Stimulated activated CD4-positive, alpha-beta T cell treated with anti-CD3 and anti-CD28 coated beads, Interleukin-2, amount 100 ng/mL, for 24 hours (primary cell): ENCODE measurements at regions not wholly inside any gene's neighbourhood (a gene's known extent, or its start where the extent isn't known, plus 50 kb on each side); places are given as distances from the start of the nearest gene placed in this dataset.

Source experiments
- DNase-seq, 2 donors: peaks; one replicate each; pipeline ENCODE4 v3.0.0-alpha.2; 2020

DNA sequence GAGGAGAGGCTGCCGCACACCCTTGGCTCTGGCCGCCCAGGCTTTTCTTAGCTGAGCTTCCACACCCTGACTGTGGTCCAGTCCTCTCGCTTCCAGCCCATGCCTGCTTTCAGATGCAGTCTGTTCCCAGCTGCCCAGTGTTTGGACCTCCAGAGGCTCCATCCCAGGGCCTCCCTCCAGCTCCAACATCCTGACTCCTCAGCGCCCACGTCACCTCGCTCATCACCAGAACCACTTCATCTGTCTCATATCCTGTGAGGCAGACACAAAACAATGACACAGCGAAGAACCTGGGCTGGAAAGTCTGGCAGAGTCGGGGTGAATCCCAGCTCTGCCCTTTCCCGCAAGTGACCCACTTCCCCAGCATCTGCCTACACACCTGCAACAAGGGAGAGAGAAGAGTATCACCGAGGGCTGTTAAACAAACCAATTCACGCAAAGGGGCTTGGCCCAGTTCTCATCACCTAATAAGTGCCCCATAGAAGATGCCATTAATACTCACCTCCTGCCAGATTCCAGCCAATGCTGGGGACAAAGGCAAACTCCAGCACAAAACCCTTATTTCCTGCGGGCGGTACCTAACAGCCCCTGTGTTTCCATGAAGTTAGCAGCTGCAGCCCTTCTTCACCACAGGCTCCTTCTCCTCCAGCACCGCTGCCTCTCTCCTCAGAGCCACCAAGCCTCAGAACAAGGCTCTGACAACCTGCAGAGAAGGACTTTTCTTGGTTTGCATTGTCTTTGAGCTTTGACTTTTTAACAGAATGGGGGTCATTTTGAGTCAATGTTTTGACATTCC, 133.4 kb upstream of the CDH4 start:
- no peak for DNase-seq

DNA sequence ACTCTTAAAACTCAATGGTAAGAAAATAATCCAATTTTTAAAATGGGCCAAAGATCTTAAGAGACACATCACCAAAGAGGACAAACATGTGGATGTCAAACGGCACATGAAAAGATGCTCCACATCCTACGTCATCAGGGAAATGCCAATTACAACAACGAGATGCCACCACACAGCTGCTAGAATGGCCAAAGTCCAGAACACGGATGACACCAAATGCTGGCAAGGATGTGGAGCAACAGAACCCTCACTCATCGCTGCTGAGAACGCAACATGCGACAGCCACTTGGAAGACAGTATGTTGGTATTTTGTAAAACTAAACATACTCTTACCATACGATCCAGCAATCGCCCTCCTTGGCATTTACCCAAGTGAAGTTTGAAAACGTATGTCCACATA, 132.8 kb upstream of the CDH4 start:
- DNase-seq, result no peak

DNA sequence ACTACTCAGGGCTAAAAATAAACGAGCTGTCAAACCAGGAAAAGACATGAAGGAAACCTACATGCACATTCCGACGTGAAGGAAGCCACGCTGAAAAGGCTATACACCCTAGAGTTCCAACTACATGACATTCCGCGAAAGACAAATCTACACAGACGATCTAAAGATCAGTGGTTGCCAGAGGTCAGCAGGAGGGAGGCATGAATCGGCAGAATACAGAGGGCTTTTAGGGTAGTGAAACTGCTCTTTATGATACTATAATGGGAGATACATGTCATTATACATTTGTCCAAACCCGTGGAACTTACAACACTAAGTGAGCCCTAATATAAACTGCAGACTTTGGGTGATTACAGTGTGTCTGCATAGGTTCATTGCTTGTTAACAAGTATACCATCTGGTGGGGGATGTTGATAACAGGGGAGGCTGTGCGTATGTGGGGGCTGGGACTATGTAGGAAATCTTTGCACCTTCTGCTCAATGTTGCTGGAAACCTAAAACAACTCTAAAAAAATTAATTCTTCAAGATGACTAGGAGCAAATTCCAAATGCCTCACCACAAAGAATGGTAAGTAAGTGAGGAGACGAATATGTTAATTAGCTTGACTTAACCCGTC, 132.2 kb upstream of the CDH4 start:
- DNase-seq, result no peak

DNA sequence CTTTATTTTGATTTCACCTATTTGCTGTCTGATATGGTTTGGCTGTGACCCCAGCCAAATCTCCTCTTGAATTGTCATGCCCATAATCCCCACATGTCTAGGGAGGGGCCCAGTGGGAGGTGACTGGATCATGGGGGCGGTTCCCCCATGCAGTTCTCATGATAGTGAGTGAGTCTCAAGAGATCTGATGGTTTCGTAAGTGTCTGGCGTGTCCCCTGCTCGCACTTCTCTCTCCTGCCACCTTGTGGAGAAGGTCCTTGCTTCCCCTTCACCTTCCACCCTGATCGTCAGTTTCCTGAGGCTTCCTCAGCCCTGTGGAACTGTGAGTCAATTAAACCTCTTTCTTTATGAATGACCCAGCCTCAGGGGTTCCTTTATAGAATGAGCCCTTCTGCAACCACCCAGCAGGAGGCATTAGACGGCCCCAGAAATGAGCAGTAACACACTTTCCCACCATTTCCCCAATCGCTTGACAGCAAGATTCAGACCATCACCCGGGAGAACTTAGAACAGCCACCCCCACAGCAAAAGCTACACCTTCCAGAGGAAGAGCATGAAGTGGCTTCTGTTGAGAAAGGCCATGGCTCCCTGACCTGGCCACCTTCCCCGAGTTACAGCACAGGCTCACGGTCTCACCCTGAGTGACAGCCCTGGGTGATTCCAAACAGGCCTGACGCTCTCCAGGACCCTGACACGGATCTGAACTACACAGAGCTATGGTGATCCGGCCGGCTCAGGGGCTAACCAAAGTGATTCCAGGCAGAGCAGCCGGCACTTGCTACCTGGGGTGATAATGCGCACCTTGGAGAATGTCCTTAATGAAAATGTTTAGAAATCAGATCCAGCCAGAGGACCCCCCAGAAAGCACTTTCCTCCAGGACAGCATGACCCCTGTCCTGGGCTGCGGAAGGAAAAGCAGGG, 131.2 kb upstream of the CDH4 start:
- peak; percentile 23 to 27 for DNase-seq

DNA sequence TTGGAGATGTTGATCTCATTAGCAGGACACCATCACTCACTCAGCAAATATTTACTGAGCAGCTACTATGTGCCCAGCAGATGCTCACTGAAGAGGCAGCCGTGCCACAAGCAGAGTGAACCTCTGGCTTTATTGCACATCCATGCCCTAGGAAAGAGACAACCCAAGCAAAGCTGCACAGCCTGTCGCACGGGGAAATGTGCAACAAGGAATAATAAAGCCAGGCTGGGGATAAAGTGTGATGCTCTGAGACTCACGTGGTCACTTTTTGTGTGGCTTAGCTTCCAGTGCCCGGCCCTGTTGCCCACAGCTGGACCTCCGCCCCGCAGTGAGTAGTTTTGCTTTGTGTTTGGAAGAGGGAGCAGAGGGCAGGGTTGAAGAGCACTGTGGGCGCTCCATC, 130.4 kb upstream of the CDH4 start:
- DNase-seq, result no peak

DNA sequence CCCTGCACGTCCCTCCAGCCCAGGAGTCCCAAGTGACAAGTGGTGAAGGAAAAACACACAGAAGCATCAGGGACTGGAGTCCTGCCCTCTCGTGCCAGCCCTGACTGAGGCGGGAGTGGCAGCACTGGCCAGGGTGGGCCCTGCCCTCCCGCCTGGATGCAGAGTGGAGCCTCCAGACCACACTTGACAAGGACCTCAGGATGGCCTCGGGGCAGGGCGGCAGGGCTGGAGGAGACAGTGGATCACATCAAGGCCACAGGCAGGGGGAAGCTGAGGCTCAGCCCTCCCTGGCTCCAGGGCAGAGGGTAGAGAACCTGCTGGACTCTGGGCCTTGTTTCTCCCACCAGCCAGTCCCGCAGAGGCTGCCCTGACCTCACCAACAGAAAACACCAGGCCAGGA, 128.8 kb upstream of the CDH4 start:
- no peak for DNase-seq

DNA sequence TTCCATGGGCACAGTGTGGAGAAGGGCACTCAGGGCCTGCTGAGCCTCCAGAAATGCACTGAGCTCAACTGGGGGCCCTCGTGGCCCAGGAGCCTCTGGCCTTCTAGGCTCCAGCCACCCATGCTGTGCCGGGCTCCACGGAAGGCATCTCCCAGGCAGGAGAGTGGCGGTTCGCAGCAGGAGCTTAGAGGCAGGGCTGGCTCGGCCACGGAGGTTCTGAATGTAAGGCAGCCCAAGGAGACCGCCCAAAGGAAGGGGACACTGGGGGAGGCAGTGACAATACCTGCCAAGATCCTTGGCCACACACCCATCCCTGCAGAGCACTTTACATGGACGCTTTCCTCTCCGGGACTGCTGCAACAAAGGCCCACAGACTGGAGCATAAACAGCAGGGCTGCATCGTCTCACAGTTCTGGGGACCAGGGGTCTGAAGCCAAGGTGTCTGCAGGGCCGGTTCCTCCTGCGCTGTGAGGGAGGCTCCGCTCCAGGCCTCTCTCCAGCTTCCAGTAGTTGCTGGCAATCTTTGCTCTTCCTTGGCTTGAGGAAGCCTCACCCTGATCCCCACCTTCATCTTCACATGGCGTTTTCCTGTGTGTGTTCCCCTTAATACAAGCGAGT, 128.2 kb upstream of the CDH4 start:
- DNase-seq, result no peak

DNA sequence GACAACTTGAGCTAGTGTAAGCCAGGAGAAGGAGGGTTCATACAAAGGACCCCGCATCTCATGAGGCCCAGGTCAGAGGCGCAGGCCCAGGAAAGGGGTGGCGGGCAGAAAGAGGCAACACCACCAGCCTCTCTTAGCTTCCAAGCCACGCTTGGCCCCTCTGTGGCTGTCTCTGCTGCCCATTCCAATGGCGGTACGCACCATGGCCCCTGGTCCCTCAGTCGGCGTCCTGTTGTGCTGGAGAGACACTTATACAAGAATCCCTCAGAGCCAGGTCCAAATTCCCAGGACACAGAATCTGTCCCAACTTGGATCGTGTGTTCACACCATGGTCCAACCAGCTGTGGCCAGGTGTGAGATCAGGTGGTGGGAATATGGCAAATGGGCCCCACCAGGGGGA, 127.0 kb upstream of the CDH4 start:
- DNase-seq, result no peak

DNA sequence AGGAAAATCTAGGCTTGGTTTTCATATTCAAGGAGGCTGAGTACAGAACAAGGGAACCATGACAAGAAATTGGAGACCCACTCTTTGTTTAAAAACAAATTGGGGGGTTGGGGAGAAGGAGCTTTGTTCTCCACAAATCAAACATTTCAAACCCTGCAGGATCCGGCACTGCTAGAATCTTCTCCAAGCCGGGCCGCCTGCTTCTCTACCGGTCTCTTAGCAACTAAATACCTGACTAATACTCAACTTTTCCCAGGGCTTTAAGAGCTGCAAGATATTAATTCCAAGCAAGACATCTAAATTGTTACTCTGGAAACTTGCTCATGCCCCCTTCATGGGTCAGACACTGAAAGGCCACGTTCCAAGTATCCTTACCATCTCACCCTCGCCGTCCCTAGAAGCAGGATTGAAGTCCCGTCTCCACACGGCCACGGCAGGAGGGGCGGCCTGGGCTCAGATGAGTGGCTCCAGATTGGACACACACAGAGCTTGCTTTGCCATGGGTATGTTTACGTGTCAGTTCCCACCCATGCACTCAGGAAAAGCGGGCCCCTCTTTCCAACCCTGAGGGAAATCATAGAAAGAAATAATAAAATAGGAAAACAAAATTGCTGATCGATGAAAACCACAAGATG, 126.4 kb upstream of the CDH4 start:
- no peak for DNase-seq

DNA sequence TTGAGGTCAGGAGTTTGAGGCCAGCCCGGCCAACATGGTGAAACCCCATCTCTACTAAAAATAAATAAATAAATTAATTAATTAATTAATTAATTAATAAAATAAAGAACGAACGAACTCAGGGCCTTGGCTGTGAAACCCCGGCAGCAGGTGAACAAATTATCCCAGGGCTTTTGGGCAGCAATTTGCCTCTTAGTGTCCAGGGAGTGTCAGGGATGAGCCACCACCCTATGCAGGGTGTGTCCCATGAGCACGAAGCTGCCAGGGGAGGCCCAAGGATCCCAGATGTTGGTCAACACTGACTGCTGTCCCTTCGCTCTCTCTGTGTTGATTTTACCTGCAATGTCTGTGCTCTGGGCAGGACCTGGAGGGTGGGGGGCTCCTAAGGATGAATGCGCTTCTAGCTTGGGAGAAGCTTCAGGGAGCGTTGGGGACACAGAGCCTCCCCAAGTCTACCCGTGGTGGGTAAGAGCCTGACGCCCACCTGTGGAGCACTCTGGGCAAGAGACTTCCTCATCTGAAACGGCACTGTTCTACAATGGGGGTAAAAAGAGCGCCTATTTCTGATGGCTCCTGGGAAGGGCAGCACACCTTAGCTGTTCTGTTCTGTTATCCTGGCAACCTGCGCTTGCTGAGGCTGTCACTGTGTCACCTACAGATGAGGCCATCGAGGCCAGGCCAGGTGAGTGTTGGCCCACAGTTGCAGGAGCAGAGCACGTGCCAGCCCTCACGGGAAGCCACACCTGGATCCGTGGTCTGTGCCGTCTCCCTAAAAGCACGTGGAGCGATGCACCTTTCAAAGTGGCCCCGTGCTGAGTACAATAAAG, 125.5 kb upstream of the CDH4 start:
- no peak for DNase-seq

DNA sequence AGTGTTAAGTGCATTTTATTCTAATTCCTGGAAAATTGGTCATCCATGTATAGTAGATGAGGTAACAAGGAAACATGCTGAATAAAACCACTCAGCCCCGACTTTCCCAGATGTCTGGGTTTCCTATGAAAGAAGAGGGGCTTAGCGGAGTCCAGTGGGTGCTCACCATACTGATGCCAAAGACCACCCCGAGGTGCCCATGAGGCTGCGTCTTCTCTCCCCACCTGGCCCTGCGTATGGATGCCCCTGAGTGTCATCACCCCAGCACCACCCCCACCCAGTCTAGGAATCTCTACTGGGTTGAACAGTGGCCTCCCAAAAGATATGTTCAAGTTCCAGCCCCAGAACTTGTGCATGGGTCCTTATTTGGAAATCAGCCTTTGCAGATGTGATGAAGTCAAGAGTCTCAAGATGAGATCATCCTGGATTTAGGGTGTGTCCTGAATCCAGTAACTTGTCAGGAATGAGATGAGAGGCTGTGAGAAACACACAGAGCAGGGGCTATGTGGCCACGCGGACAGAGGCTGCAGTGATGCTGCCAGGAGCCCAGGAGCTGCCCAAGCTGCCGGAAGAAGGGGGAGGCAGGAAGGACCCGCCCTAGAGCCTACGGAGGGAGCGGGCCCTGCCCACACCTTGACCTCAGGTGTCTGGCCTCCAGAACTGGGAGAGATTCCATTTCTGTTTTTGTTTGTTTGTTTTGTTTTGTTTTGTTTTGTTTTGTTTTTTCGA, 124.6 kb upstream of the CDH4 start:
- DNase-seq, result no peak

DNA sequence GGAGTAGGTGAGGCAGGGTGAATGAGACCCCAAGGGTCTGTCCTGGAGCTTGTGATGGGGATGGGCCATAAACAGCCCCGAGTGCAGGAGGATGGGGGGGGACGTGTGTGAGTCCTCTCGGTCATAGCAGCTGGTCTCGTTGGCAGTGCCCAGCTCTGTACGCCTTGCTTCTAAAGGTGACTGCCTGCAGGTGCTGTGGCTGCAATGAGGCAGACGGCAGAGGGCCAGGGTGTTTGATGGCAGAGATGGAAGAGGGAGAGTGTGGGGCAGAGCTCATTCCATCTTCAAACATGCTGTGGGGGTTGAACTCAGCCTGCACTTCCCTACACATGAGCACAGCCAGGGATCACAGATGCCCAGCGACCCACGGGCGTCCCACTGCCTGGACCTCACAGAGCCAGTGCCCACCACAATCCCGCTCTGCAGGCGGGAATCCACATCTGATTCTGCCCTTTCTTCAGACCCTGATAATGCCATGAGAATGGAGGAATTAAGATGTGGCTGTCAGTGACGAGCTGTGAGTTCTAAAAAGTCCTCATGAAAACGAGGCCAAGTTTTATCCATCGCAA, 123.3 kb upstream of the CDH4 start:
- DNase-seq, result no peak

DNA sequence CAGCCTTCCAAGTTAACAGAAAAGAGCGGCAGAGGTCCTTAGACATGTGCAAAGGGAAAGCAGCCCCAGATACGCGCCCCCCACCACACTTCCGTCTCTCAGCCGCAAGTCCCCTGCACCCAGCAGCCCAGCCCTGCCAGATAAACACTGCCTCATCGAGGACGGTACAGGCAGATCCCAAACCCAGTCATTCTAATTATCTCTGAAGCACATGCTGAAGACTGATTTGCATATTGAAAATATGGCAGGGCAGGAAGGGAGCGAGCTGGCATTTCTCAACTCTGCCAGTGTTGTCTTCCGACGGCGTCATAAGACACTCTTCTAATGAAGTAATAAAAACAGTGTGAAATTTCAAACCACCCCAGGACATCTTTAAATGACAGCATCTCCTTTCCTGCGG, 122.8 kb upstream of the CDH4 start:
- DNase-seq, result no peak

DNA sequence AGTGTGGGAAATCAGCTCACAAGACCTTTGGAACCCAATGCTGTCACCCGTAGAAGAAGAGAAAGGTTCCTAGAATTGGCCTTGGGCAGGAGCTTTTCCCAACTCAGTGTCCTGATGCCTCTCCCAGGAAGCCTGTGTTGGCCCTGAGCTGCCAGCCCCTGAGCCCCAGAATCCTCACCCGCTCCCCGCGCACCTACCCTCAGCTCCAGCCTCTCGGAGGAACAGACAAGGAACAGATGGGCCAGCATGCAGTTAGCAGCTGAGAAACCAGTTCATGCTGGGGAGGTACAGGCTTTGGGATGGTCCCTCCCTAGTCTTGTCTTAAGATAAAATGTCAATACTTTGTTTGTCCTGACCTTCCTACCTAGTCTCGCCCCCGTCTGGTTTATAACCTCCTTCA, 121.9 kb upstream of the CDH4 start:
- no peak for DNase-seq

DNA sequence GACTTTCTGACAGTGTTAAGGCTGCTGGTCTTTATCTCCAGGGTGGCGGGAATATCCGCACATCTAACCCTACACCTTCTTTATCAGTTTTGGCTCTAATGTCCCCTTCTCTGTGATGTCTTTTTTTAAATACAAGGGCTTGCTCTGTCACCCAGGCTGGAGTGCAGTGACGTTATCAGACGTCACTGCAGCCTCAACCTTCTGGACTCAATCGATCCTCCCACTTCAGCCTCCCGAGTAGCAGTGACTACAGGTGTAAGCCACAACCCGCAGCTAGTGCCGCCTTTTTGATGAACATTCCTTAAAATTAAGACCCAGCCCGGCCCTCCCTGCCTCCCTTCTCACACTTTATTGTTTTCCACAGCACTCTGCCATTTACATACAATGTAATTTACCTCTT, 120.1 kb upstream of the CDH4 start:
- DNase-seq, result no peak

DNA sequence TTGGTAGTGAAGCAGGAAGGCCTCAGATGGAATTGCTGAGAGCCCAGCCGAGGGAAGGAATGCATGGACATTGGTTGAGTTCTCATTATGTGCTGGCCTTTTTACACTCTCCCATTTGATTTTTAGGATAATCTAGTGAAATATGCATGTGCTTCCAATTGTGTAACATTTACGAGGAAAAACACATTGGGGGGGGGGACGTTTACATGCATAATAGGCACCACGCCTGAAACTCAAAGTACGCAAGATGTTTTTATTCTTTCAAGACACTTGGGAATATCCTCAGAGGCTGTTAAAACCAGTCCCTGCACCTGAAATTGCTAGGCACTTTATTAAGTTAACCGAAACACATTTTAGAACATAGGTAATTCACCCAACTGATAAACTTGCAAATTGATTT, 118.5 kb upstream of the CDH4 start:
- DNase-seq, result no peak

DNA sequence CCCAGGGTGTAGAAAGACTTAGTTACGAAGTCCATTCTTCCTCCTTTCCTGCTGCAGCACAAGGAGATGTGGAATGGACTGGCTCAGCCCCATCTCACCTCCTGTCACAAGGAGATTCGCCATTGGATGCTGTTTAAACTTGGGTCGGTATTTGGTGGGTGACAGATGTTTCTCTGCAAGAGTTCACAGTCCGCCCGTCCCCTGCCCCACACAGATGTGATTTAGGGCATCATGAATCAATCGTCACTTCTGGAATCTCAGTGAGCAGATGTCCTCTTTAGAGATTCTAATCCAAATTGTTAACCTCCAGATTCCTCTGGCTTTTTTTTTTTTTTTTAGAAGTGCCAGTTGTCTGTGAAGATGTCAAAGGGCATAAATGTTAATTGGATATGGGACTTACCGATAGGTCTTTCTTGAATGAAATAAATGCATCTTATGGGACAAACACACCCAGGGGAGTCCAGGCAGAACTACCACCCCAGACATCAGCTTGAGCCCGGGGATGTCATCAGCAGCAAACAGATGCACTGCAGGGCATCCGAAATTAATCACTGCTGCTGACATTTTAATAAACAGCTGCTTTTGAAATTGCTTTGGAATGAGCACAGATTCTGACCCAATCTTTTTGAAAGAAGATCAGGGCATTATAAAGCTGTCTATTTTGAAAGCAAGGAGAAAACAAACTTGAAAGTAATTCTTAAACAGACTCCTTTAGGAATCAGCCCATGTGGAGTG, 117.6 kb upstream of the CDH4 start:
- no peak for DNase-seq

DNA sequence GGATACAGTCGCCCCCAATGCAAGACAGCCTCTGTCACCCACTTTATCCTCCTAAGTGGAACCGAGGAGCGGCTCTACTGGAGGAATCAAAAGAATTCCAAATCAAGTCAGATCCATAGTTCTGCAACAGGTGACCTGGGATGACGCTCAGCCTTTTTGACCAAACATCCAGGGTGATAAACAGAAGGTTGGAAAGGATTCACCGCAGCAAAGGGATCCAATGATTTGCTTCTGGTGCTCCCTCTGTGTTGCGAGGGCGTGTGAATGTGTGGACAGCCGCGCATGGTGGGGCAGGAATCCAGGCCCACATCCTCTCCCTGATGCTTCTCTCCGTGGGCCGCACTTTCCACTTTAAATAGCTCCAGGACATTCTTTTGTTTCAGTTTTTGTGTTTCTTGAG, 116.8 kb upstream of the CDH4 start:
- DNase-seq, result no peak

DNA sequence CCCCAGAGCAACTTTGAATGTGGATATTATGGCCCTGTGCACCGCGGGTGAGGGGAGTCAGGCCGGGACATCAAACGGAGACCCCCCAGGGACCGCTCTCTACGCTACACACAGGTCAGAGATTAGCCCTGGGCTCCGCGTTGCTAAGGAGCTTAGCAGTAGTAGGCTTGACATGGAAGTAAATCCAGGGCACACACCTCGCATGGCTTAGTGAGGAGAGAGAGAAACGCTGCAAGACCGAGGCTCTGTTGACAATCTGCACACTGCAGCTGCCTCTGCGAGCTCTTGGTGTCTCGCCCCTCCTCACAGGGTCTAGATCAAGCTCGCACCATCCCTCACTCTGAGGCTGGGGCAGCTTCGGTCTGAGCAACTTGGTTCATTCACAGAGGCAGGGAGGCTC, 116.1 kb upstream of the CDH4 start:
- no peak for DNase-seq

DNA sequence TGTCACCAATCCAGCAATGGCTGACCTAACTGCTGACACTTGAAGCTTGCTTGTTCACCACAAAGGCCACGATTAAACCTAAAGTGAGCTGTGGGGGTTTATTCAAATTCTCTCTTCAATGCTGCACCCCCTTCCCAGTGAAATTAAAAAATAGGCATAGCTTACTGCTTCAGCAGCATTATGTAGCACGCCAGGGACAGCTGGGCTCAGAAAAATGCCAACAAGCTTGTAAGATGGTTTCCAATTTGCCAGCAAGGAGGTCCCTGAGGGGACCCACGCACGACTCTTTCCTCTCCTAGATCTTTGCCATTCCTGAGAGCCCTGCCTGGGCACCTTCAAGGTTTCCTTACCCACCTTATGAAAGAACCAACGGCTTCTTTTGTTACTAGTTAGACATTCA, 113.5 kb upstream of the CDH4 start:
- no peak for DNase-seq
